ENCODE measurements at regions not wholly inside any gene's neighbourhood (a gene's known extent, or its start where the extent isn't known, plus 50 kb on each side); places are given as distances from the start of the nearest gene placed in this dataset.

GRCh38 chr16:85561248-85562092 lies 51.7 kb upstream of the GSE1 start:
- DNase-seq (ENCODE audit: low spot score in 2 of 2): no peak
- intact Hi-C loops (cut with DNase I; ENCODE audit: low total_unique reads): no loop called here
- no peak for TF ChIP-seq POLR2A (IDR thresholded peaks at IDR 0.05)
- TF ChIP-seq, protein P1, sequence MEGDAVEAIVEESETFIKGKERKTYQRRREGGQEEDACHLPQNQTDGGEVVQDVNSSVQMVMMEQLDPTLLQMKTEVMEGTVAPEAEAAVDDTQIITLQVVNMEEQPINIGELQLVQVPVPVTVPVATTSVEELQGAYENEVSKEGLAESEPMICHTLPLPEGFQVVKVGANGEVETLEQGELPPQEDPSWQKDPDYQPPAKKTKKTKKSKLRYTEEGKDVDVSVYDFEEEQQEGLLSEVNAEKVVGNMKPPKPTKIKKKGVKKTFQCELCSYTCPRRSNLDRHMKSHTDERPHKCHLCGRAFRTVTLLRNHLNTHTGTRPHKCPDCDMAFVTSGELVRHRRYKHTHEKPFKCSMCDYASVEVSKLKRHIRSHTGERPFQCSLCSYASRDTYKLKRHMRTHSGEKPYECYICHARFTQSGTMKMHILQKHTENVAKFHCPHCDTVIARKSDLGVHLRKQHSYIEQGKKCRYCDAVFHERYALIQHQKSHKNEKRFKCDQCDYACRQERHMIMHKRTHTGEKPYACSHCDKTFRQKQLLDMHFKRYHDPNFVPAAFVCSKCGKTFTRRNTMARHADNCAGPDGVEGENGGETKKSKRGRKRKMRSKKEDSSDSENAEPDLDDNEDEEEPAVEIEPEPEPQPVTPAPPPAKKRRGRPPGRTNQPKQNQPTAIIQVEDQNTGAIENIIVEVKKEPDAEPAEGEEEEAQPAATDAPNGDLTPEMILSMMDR (IDR thresholded peaks at IDR 0.05): no peak
- H3K4me3 ChIP-seq (ENCODE audit: low read depth, poor library complexity, severe bottlenecking): no peak overlapping the region
- WGBS, 2 donors: 83 to 86% methylated on average over 19 to 24 of the region's 24 CpGs

- no peak overlapping the region for H3K4me3 ChIP-seq (ENCODE audit: low read depth, poor library complexity, severe bottlenecking)
- WGBS, 2 donors: 86 to 90% methylated on average over 19 of the region's 19 CpGs
- DNase-seq (ENCODE audit: low spot score in 2 of 2): no peak
- TF ChIP-seq POLR2A (IDR thresholded peaks at IDR 0.05): no peak
- TF ChIP-seq, protein P1 (IDR thresholded peaks at IDR 0.05): no peak
- intact Hi-C loops (cut with DNase I; ENCODE audit: low total_unique reads): no loop called here
Measured at GRCh38 chr16:85562093-85562786, 50.9 kb upstream of the GSE1 start.

GRCh38 chr16:85563034-85563433 lies 50.1 kb upstream of the GSE1 start:
- TF ChIP-seq, protein P1 (IDR thresholded peaks at IDR 0.05): no peak
- TF ChIP-seq POLR2A (IDR thresholded peaks at IDR 0.05): no peak

More at GRCh38 chr16:85563034-85563433, 50.1 kb upstream of the GSE1 start:
- 75 to 80% methylated on average over 8 of the region's 8 CpGs for WGBS, 2 donors
- intact Hi-C loops (cut with DNase I; ENCODE audit: low total_unique reads): no loop called here
- no peak for DNase-seq (ENCODE audit: low spot score in 2 of 2)
- no peak overlapping the region for H3K4me3 ChIP-seq (ENCODE audit: low read depth, poor library complexity, severe bottlenecking)

Small RNA genes in the stretch of these regions (microRNA-seq; reads per million reads assigned to microRNA genes)
- 0 reads per million in 2 donors for gene MIR5093 (ENCODE audit: borderline number of aligned reads in 1 of 2, borderline replicate concordance in 2 of 2)

Data from lower leg skin (tissue), 4 donors.